Endothelial cell of umbilical vein (primary cell): ENCODE measurements at regions not wholly inside any gene's neighbourhood (a gene's known extent, or its start where the extent isn't known, plus 50 kb on each side); places are given as distances from the start of the nearest gene placed in this dataset.
A peak's percentile ranks its signal among the peaks of the same experiment; 100 is the strongest.

Source experiments
- BruUV-seq: library from RNA; stranded (reverse); fragments of 400-500 nt; replicated peaks from 2 replicates; lab custom pipeline; 2021; lab: Mats Ljungman, UMichigan
- CTCF ChIA-PET: fragments of 300-600, 350-600 bp; sonication (Branson Sonifier 250); formaldehyde crosslinking; loops from one replicate; lab custom pipeline; 2021; ENCODE audit warnings: antibody characterized with exemption, inconsistent platforms; lab: Charles Lee
- POLR2A ChIA-PET: fragments of 300-600, 350-600 bp; sonication (Branson Sonifier 250); formaldehyde crosslinking; loops from one replicate; lab custom pipeline; 2021; ENCODE audit warnings: antibody characterized with exemption, inconsistent platforms; lab: Charles Lee
- DNase-seq: peaks from one replicate; pipeline ENCODE4 v3.0.0-alpha.2; 2011; ENCODE audit warnings: low read depth, low spot score
- FAIRE-seq: peaks from 2 replicates; lab custom pipeline; 2011; peaks lifted over from hg19 to GRCh38; lab: Jason Lieb, UNC
- H2AFZ ChIP-seq: 2 replicates; pipeline ENCODE4 v1.6.0; 2012; ENCODE audit warnings: low read depth, low read length, control low read depth, inconsistent platforms
- H3K27ac ChIP-seq: 2 replicates; pipeline ENCODE4 v1.5.1; 2011; ENCODE audit warnings: low read depth, mild to moderate bottlenecking, control low read depth, low read length, moderate library complexity; ENCODE audit not compliant: insufficient read depth
- H3K27me3 ChIP-seq, 2 experiments: 2 replicates each; pipeline versions ENCODE4 v1.6.0 to v1.6.1; 2011; ENCODE audit warnings: low read length in 2 of 2, mixed read lengths in 1 of 2; ENCODE audit not compliant: control insufficient read depth in 2 of 2, insufficient read depth in 2 of 2
- H3K36me3 ChIP-seq, 2 experiments: 2 replicates in 1 of 2; 3 replicates in 1 of 2; pipeline ENCODE4 v1.5.1; 2011; ENCODE audit warnings: low read length in 2 of 2, mild to moderate bottlenecking in 1 of 2, moderate library complexity in 1 of 2; ENCODE audit not compliant: control insufficient read depth in 2 of 2, insufficient read depth in 2 of 2; ENCODE audit errors: extremely low read depth in 1 of 2
- H3K4me1 ChIP-seq: 3 replicates; pipeline ENCODE4 v1.5.1; 2011; ENCODE audit warnings: mild to moderate bottlenecking, low read length; ENCODE audit not compliant: control insufficient read depth, insufficient read depth; ENCODE audit errors: extremely low read depth
- H3K4me2 ChIP-seq: 2 replicates; pipeline ENCODE4 v1.6.1; 2011; ENCODE audit warnings: low read length, control low read depth, mixed read lengths; ENCODE audit not compliant: insufficient read depth
- H3K4me3 ChIP-seq, 3 experiments: fragments of 200-600 bp in 1 of 3; sonication (generic), shearing (Covaris generic) in 1 of 3; replicated peaks in 1 of 3; 2 replicates each; pipeline ENCODE4 v1.5.1; 2011 to 2016; ENCODE audit warnings: control low read depth in 3 of 3, low read length in 3 of 3, mild to moderate bottlenecking in 2 of 3, inconsistent platforms in 1 of 3, low read depth in 1 of 3, moderate library complexity in 1 of 3; ENCODE audit not compliant: insufficient read depth in 1 of 3
- H3K79me2 ChIP-seq: 2 replicates; pipeline ENCODE4 v1.6.0; 2012; ENCODE audit warnings: low read length, inconsistent platforms; ENCODE audit not compliant: control insufficient read depth, insufficient read depth
- H3K9ac ChIP-seq: replicated peaks from 2 replicates; pipeline ENCODE3; 2011; ENCODE audit warnings: low read length, control low read depth; ENCODE audit not compliant: insufficient read depth; ENCODE audit errors: extremely low read depth
- H3K9me1 ChIP-seq: replicated peaks from 3 replicates; pipeline ENCODE4 v1.6.0; 2011; ENCODE audit warnings: mild to moderate bottlenecking, low read length; ENCODE audit not compliant: control insufficient read depth, insufficient read depth; ENCODE audit errors: extremely low read depth
- H3K9me3 ChIP-seq: replicated peaks from 2 replicates; pipeline ENCODE4 v1.5.1; 2012; ENCODE audit warnings: low read length, inconsistent platforms; ENCODE audit not compliant: control insufficient read depth, insufficient read depth
- H4K20me1 ChIP-seq: replicated peaks from 2 replicates; pipeline ENCODE3; 2011; ENCODE audit warnings: mild to moderate bottlenecking, low read length; ENCODE audit not compliant: control insufficient read depth, insufficient read depth; ENCODE audit errors: extremely low read depth
- CTCF ChIP-seq, 2 donors: IDR thresholded peaks; 1 replicate in 1 of 2; 2 replicates in 1 of 2; pipeline ENCODE4 v1.5.1; 2011; ENCODE audit warnings: low read length in 2 of 2, mild to moderate bottlenecking in 2 of 2, moderate library complexity in 2 of 2, control low read depth in 1 of 2, inconsistent platforms in 1 of 2, low read depth in 1 of 2; ENCODE audit not compliant: insufficient read depth in 1 of 2; ENCODE audit errors: extremely low read depth in 1 of 2
- EZH2 ChIP-seq: IDR thresholded peaks from 2 replicates; pipeline ENCODE4 v1.6.1; 2012; ENCODE audit warnings: borderline replicate concordance, low read depth, mild to moderate bottlenecking, moderate library complexity, low read length, inconsistent platforms; ENCODE audit not compliant: severe bottlenecking
- FOS ChIP-seq: IDR thresholded peaks from 2 replicates; pipeline ENCODE4 v1.6.1; 2011; ENCODE audit warnings: mild to moderate bottlenecking, low read length, moderate library complexity, borderline replicate concordance; ENCODE audit not compliant: insufficient read depth
- GATA2 ChIP-seq: IDR thresholded peaks from 2 replicates; pipeline ENCODE4 v1.7.0; 2011; ENCODE audit warnings: low read depth, mild to moderate bottlenecking, moderate library complexity, mixed read lengths, low read length; ENCODE audit not compliant: insufficient read length, insufficient read depth
- JUN ChIP-seq: IDR thresholded peaks from 2 replicates; pipeline ENCODE4 v1.6.1; 2011; ENCODE audit warnings: borderline replicate concordance, low read depth; ENCODE audit not compliant: insufficient read length, insufficient read depth
- MAX ChIP-seq: IDR thresholded peaks from 2 replicates; pipeline ENCODE4 v1.6.1; 2011; ENCODE audit not compliant: insufficient read depth, insufficient read length
- MYC ChIP-seq: IDR thresholded peaks from one replicate; pipeline ENCODE4 v1.6.1; 2011; ENCODE audit warnings: mild to moderate bottlenecking, low read depth, low read length
- POLR2A ChIP-seq: IDR thresholded peaks from 2 replicates; pipeline ENCODE4 v1.6.1; 2012; ENCODE audit warnings: low read depth, mild to moderate bottlenecking, control low read depth, low read length
- POLR2AphosphoS5 ChIP-seq: IDR thresholded peaks from 2 replicates; pipeline ENCODE4 v1.6.1; 2012; ENCODE audit warnings: low read depth, mild to moderate bottlenecking, control low read depth, low read length, moderate library complexity; ENCODE audit not compliant: insufficient read depth
- dilution Hi-C: fragments of 300-500 bp; cut with MboI; formaldehyde crosslinking; loops from one replicate; pipeline ENCODE4 v1.15.0; 2019; ENCODE audit warnings: low sequenced_read_pairs; ENCODE audit not compliant: extremely low pct_ligation_motif_present
- intact Hi-C: fragments of 100-400 bp; cut with micrococcal nuclease; formaldehyde crosslinking; loops from one replicate; pipeline ENCODE4 v1.10.0; 2022

- FAIRE-seq (no peak), DNase-seq (no peak)
- H4K20me1 ChIP-seq: no peaks in the 10 kb centered on the region
- H3K4me1 ChIP-seq: no peaks in the 10 kb centered on the region
- H3K4me3 ChIP-seq: no peak overlapping the region
- POLR2A ChIA-PET: no interaction called here
- H3K9ac ChIP-seq: no peak overlapping the region
- CTCF ChIA-PET: no interaction called here
- no peaks in the 10 kb centered on the region for H3K27me3 ChIP-seq
- no peaks in the 10 kb centered on the region for H3K79me2 ChIP-seq
- no peaks in the 10 kb centered on the region for H3K9me1 ChIP-seq
- dilution Hi-C loops: no loop called here
- H3K36me3 ChIP-seq: no peaks in the 10 kb centered on the region
- intact Hi-C loops: no loop called here
- TF ChIP-seq JUN (no peak), CTCF (IDR thresholded peaks at IDR 0.05; ENCODE audit: extremely low read depth in 1 of 2, insufficient read depth in 1 of 2, low read depth in 1 of 2, low read length in 2 of 2) (no peak)
- no peak overlapping the region for H3K27ac ChIP-seq
- no peaks in the 10 kb centered on the region for H3K9me3 ChIP-seq
- no peak overlapping the region for H3K4me2 ChIP-seq
- H2AFZ ChIP-seq: no peak overlapping the region
- BruUV-seq: no TSS peak
Observed at GRCh38 chr9:91502475-91502874, 78.8 kb upstream of the NFIL3 start.

- CTCF ChIA-PET: interaction anchor here (1.0 kb wide), 1 partner anchor 586 kb away, joined by 3 read pairs; no protein-coding TSS in a partner anchor
- Histone ChIP-seq H3K4me1 (no peaks in the 10 kb centered on the region), H3K9me1 (no peaks in the 10 kb centered on the region), H2AFZ (no peak overlapping the region), H3K27ac (no peak overlapping the region), H3K36me3 (no peaks in the 10 kb centered on the region), H3K9ac (no peak overlapping the region), H3K79me2 (no peaks in the 10 kb centered on the region), H3K27me3 (no peaks in the 10 kb centered on the region), H3K9me3 (no peaks in the 10 kb centered on the region), H3K4me3 (no peak overlapping the region), H4K20me1 (no peaks in the 10 kb centered on the region), H3K4me2 (no peak overlapping the region)
- TF ChIP-seq FOS (peak; percentile 16), EZH2 (no peak), MAX (no peak), CTCF (IDR thresholded peaks at IDR 0.05; ENCODE audit: extremely low read depth in 1 of 2, insufficient read depth in 1 of 2, low read depth in 1 of 2, low read length in 2 of 2) (no peak), MYC (no peak), POLR2AphosphoS5 (no peak), POLR2A (no peak), JUN (no peak), GATA2 (no peak)
- dilution Hi-C loops (no loop called here), intact Hi-C loops (no loop called here)
- BruUV-seq: no TSS peak
- peak; percentile 12 for DNase-seq
- POLR2A ChIA-PET: no interaction called here
- FAIRE-seq: no peak
Observed at GRCh38 chr9:91500509-91501014, 76.9 kb upstream of the NFIL3 start.
